PC-9 (cell line): ENCODE measurements at regions not wholly inside any gene's neighbourhood (a gene's known extent, or its start where the extent isn't known, plus 50 kb on each side); places are given as distances from the start of the nearest gene placed in this dataset.

ENCODE experiments used
- BruUV-seq: library from RNA; stranded (reverse); fragments of 400-500 nt; replicated peaks from 2 replicates; lab custom pipeline; 2021; lab: Mats Ljungman, UMichigan
- CTCF ChIA-PET: fragments of 300-600 bp; sonication (Branson Sonifier 250); formaldehyde crosslinking; loops from one replicate; lab custom pipeline; 2022; ENCODE audit warnings: antibody characterized with exemption; lab: Charles Lee
- POLR2A ChIA-PET: fragments of 300-600 bp; sonication (Branson Sonifier 250); formaldehyde crosslinking; loops from one replicate; lab custom pipeline; 2022; ENCODE audit warnings: antibody characterized with exemption; ENCODE audit not compliant: unreplicated experiment; lab: Charles Lee
- DNase-seq, 2 experiments: peaks; one replicate each; pipeline versions ENCODE4 v3.0.0 to v3.0.0-alpha.2; 2015 to 2022; ENCODE audit warnings: mixed read lengths in 1 of 2
- H2AFZ ChIP-seq: fragments of 200-600 bp; sonication (generic); 2 replicates; pipeline ENCODE4 v1.8.1; 2017; ENCODE audit warnings: antibody characterized with exemption
- H3F3A ChIP-seq: fragments of 200-600 bp; sonication (generic); 2 replicates; pipeline ENCODE4 v1.8.1; 2017; ENCODE audit warnings: antibody characterized with exemption, mild to moderate bottlenecking, low read depth; ENCODE audit not compliant: insufficient read depth
- H3K27ac ChIP-seq: fragments of 200-600 bp; sonication (generic); 2 replicates; pipeline ENCODE4 v1.6.1; 2016; ENCODE audit warnings: mixed run types
- H3K27me3 ChIP-seq: fragments of 200-600 bp; sonication (generic); 2 replicates; pipeline ENCODE4 v1.6.1; 2016; ENCODE audit warnings: low read depth, mixed run types; ENCODE audit not compliant: insufficient read depth
- H3K36me3 ChIP-seq: fragments of 200-600 bp; sonication (generic); 2 replicates; pipeline ENCODE4 v1.6.1; 2016; ENCODE audit warnings: low read depth, mixed run types
- H3K4me1 ChIP-seq: fragments of 200-600 bp; sonication (generic); replicated peaks from 2 replicates; pipeline ENCODE4 v1.6.1; 2016; ENCODE audit warnings: mixed run types; ENCODE audit not compliant: insufficient read depth
- H3K4me2 ChIP-seq: fragments of 200-600 bp; sonication (generic); 2 replicates; pipeline ENCODE4 v1.6.1; 2017; ENCODE audit warnings: mixed run types
- H3K4me3 ChIP-seq: fragments of 200-600 bp; sonication (generic); 2 replicates; pipeline ENCODE4 v1.6.1; 2016; ENCODE audit warnings: mixed run types
- H3K79me2 ChIP-seq: fragments of 200-600 bp; sonication (generic); 2 replicates; pipeline ENCODE4 v1.6.1; 2017; ENCODE audit warnings: low read depth, mixed run types
- H3K9me2 ChIP-seq: fragments of 200-600 bp; sonication (generic); 2 replicates; pipeline ENCODE4 v1.8.1; 2017; ENCODE audit warnings: mild to moderate bottlenecking; ENCODE audit not compliant: insufficient read depth
- H3K9me3 ChIP-seq: fragments of 200-600 bp; sonication (generic); 2 replicates; pipeline ENCODE4 v1.8.1; 2016; ENCODE audit warnings: low read depth; ENCODE audit not compliant: insufficient read depth
- H4K20me1 ChIP-seq: fragments of 200-600 bp; sonication (generic); 2 replicates; pipeline ENCODE4 v1.8.1; 2017; ENCODE audit not compliant: insufficient read depth
- EZH2 ChIP-seq: fragments of 200-600 bp; sonication (generic); IDR thresholded peaks from 2 replicates; pipeline ENCODE4 v1.8.0; 2017; ENCODE audit warnings: antibody characterized with exemption, low read depth
- intact Hi-C: fragments of 100-400 bp; cut with micrococcal nuclease; formaldehyde crosslinking; loops from one replicate; pipeline ENCODE4 v1.10.0; 2022; ENCODE audit not compliant: unreplicated experiment
- TF ChIP-seq, protein P1 (sequence below): fragments of 200-600 bp; sonication (generic); conservative IDR thresholded peaks from 2 replicates; pipeline ENCODE4 v1.6.1; 2017; ENCODE audit warnings: mixed run types, antibody characterized with exemption, mild to moderate bottlenecking, moderate library complexity

GRCh38 chr5:167248257-167248656 lies 1043.2 kb upstream of the WWC1 start:
- H3K27me3 ChIP-seq, result 0 out of 2 replicates have a peak, but pooled peaks cover 4% of the 10 kb centered on the region
- H3K9me2 ChIP-seq, result no peaks in the 10 kb centered on the region
- no peak for DNase-seq
- no peaks in the 10 kb centered on the region for H3F3A ChIP-seq
- no peak overlapping the region for H2AFZ ChIP-seq
- no peaks in the 10 kb centered on the region for H3K4me1 ChIP-seq
- ChIA-PET POLR2A (no interaction called here), CTCF (no interaction called here)
- TF ChIP-seq, protein P1, sequence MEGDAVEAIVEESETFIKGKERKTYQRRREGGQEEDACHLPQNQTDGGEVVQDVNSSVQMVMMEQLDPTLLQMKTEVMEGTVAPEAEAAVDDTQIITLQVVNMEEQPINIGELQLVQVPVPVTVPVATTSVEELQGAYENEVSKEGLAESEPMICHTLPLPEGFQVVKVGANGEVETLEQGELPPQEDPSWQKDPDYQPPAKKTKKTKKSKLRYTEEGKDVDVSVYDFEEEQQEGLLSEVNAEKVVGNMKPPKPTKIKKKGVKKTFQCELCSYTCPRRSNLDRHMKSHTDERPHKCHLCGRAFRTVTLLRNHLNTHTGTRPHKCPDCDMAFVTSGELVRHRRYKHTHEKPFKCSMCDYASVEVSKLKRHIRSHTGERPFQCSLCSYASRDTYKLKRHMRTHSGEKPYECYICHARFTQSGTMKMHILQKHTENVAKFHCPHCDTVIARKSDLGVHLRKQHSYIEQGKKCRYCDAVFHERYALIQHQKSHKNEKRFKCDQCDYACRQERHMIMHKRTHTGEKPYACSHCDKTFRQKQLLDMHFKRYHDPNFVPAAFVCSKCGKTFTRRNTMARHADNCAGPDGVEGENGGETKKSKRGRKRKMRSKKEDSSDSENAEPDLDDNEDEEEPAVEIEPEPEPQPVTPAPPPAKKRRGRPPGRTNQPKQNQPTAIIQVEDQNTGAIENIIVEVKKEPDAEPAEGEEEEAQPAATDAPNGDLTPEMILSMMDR, result no peak
- no peak for TF ChIP-seq EZH2
- no peaks in the 10 kb centered on the region for H3K36me3 ChIP-seq
- no peaks in the 10 kb centered on the region for H4K20me1 ChIP-seq
- no peak overlapping the region for H3K27ac ChIP-seq
- BruUV-seq, result no TSS peak
- H3K79me2 ChIP-seq, result no peaks in the 10 kb centered on the region
- intact Hi-C loops, result no loop called here
- H3K4me2 ChIP-seq, result no peak overlapping the region
- no peaks in the 10 kb centered on the region for H3K9me3 ChIP-seq
- no peak overlapping the region for H3K4me3 ChIP-seq

- TF ChIP-seq, protein P1, result no peak
- no peak for TF ChIP-seq EZH2
- CTCF ChIA-PET, result no interaction called here
- H2AFZ ChIP-seq, result no peak overlapping the region
- intact Hi-C loops, result loop anchor here (10.0 kb wide), 1 partner anchor 314 kb away; no protein-coding TSS in a partner anchor
- H3F3A ChIP-seq, result no peaks in the 10 kb centered on the region
- H3K9me2 ChIP-seq, result no peaks in the 10 kb centered on the region
- no peaks in the 10 kb centered on the region for H3K4me1 ChIP-seq
- BruUV-seq, result no TSS peak
- no peaks in the 10 kb centered on the region for H3K9me3 ChIP-seq
- H3K27ac ChIP-seq, result no peak overlapping the region
- no peaks in the 10 kb centered on the region for H3K36me3 ChIP-seq
- POLR2A ChIA-PET, result no interaction called here
- no peak for DNase-seq
- H3K4me3 ChIP-seq, result no peak overlapping the region
- no peak overlapping the region for H3K4me2 ChIP-seq
- no peaks in the 10 kb centered on the region for H3K79me2 ChIP-seq
- no peaks in the 10 kb centered on the region for H3K27me3 ChIP-seq
- H4K20me1 ChIP-seq, result no peaks in the 10 kb centered on the region
Measured at GRCh38 chr5:167250996-167251395, 1040.4 kb upstream of the WWC1 start.

- H2AFZ ChIP-seq, result no peak overlapping the region; the same call in 1 of the 2 replicates
- TF ChIP-seq, protein P1, result no peak
- TF ChIP-seq EZH2, result no peak
- CTCF ChIA-PET, result no interaction called here
Measured at GRCh38 chr5:167254132-167254531, 1037.3 kb upstream of the WWC1 start.

More at GRCh38 chr5:167254132-167254531, 1037.3 kb upstream of the WWC1 start:
- no TSS peak for BruUV-seq
- H3K4me2 ChIP-seq, result no peak overlapping the region
- H3F3A ChIP-seq, result no peaks in the 10 kb centered on the region
- no peaks in the 10 kb centered on the region for H3K4me1 ChIP-seq
- H3K79me2 ChIP-seq, result no peaks in the 10 kb centered on the region
- H4K20me1 ChIP-seq, result no peaks in the 10 kb centered on the region
- POLR2A ChIA-PET, result no interaction called here
- H3K9me2 ChIP-seq, result no peaks in the 10 kb centered on the region
- H3K9me3 ChIP-seq, result no peaks in the 10 kb centered on the region
- H3K27ac ChIP-seq, result no peak overlapping the region
- intact Hi-C loops, result loop anchor here (10.0 kb wide), 1 partner anchor 311 kb away; no protein-coding TSS in a partner anchor
- H3K4me3 ChIP-seq, result no peak overlapping the region
- H3K27me3 ChIP-seq, result no peaks in the 10 kb centered on the region
- H3K36me3 ChIP-seq, result no peaks in the 10 kb centered on the region
- no peak for DNase-seq
